NCI-H82 treated with DMSO at 0.1 percent for 48 hours (cell line): ENCODE measurements at regions not wholly inside any gene's neighbourhood (a gene's known extent, or its start where the extent isn't known, plus 50 kb on each side); places are given as distances from the start of the nearest gene placed in this dataset.
"Not testable (repeated sequence)": the region's sequence is repeated elsewhere in the genome, so short reads cannot be mapped to it uniquely, and the experiment has no call there.

Experiments
- DNase-seq: peaks from one replicate; lab custom pipeline; 2025; ENCODE audit not compliant: unreplicated experiment; lab: John Stamatoyannopoulos, UW

- no peak for DNase-seq
Observed at GRCh38 chr7:12979181-12979580, 291.7 kb downstream of the ARL4A start.

GRCh38 chr7:12982178-12982577 lies 294.7 kb downstream of the ARL4A start:
- no peak for DNase-seq

- no peak for DNase-seq
Observed at GRCh38 chr7:12984117-12984516, 296.7 kb downstream of the ARL4A start.

- DNase-seq = no peak
Observed at GRCh38 chr7:12985228-12985627, 297.8 kb downstream of the ARL4A start.

GRCh38 chr7:12985752-12986151 lies 298.3 kb downstream of the ARL4A start:
- no peak for DNase-seq

GRCh38 chr7:12987238-12987637 lies 299.8 kb downstream of the ARL4A start:
- DNase-seq = no peak

- DNase-seq = no peak
Observed at GRCh38 chr7:12990440-12990839, 303.0 kb downstream of the ARL4A start.

- DNase-seq = no peak
Observed at GRCh38 chr7:12993025-12993424, 305.6 kb downstream of the ARL4A start.

- no peak for DNase-seq
Observed at GRCh38 chr7:12995912-12996469, 308.6 kb downstream of the ARL4A start.

GRCh38 chr7:13007331-13007730 lies 319.9 kb downstream of the ARL4A start:
- no peak for DNase-seq

- DNase-seq = no peak
Observed at GRCh38 chr7:13009517-13009916, 322.1 kb downstream of the ARL4A start.

GRCh38 chr7:13014011-13014410 lies 326.6 kb downstream of the ARL4A start:
- DNase-seq = no peak

- DNase-seq = no peak
Observed at GRCh38 chr7:13016036-13016581, 328.7 kb downstream of the ARL4A start.

- DNase-seq = no peak
Observed at GRCh38 chr7:13016592-13017332, 329.3 kb downstream of the ARL4A start.

GRCh38 chr7:13017333-13017857 lies 330.0 kb downstream of the ARL4A start:
- no peak for DNase-seq

GRCh38 chr7:13017881-13018280 lies 330.4 kb downstream of the ARL4A start:
- DNase-seq = no peak

GRCh38 chr7:13021566-13022300 lies 334.3 kb downstream of the ARL4A start:
- no peak for DNase-seq

GRCh38 chr7:13024121-13024674 lies 336.8 kb downstream of the ARL4A start:
- no peak for DNase-seq

GRCh38 chr7:13025043-13025442 lies 337.6 kb downstream of the ARL4A start:
- not testable (repeated sequence) for DNase-seq

GRCh38 chr7:13027321-13027720 lies 339.9 kb downstream of the ARL4A start:
- no peak for DNase-seq

GRCh38 chr7:13028036-13028824 lies 340.8 kb downstream of the ARL4A start:
- no peak for DNase-seq
